HCT116 (cell line): ENCODE measurements at regions not wholly inside any gene's neighbourhood (a gene's known extent, or its start where the extent isn't known, plus 50 kb on each side); places are given as distances from the start of the nearest gene placed in this dataset.

Source experiments
- ATAC-seq: fragments of 200-7000 bp; cut with Tn5 transposase; 2 replicates; pipeline ENCODE4 v1.9.1; 2020; ENCODE audit warnings: mild to moderate bottlenecking, moderate library complexity
- BruUV-seq: library from RNA; stranded (reverse); fragments of 400-500 nt; replicated peaks from 2 replicates; lab custom pipeline; 2021; lab: Mats Ljungman, UMichigan
- CTCF ChIA-PET: fragments of 300-600 bp; sonication (Branson Sonifier 250); formaldehyde crosslinking; loops from one replicate; lab custom pipeline; 2021; ENCODE audit warnings: antibody characterized with exemption; lab: Charles Lee
- POLR2A ChIA-PET: fragments of 300-600, 350-600 bp; sonication (Branson Sonifier 250); formaldehyde crosslinking; loops from one replicate; lab custom pipeline; 2021; ENCODE audit warnings: antibody characterized with exemption; lab: Charles Lee
- RAD21 ChIA-PET, 2 experiments: fragments of 300-600 bp; sonication (Branson Sonifier 250); formaldehyde crosslinking; loops; one replicate each; lab custom pipeline; 2023; ENCODE audit warnings: low total read pairs in 2 of 2; ENCODE audit not compliant: uncharacterized antibody in 2 of 2, unreplicated experiment in 2 of 2, low non-redundant PET in 1 of 2; lab: Charles Lee
- DNase-seq: peaks from one replicate; pipeline ENCODE4 v3.0.0-alpha.2; 2010; ENCODE audit warnings: low read depth, low spot score
- H2AFZ ChIP-seq: fragments of 200-600 bp; shearing (Covaris generic), sonication (generic); 2 replicates; pipeline ENCODE4 v1.6.1; 2017; ENCODE audit warnings: low read depth, mixed run types, mixed read lengths, antibody characterized with exemption, low read length; ENCODE audit not compliant: poor library complexity, severe bottlenecking
- H3K27ac ChIP-seq: 2 replicates; pipeline ENCODE4 v1.5.1; 2012; ENCODE audit warnings: low read depth, low read length
- H3K27me3 ChIP-seq: fragments of 200-600 bp; sonication (generic); 2 replicates; pipeline ENCODE4 v1.6.1; 2016; ENCODE audit warnings: mixed run types, low read length, mixed read lengths; ENCODE audit not compliant: insufficient read depth
- H3K36me3 ChIP-seq, 2 experiments: fragments of 200-500 bp in 1 of 2; fragments of 200-600 bp in 1 of 2; sonication (Bioruptor generic) in 1 of 2; sonication (generic) in 1 of 2; 2 replicates each; pipeline versions ENCODE4 v1.5.1 to v1.6.1; 2014 to 2016; ENCODE audit warnings: low read length in 2 of 2, inconsistent platforms in 1 of 2, mixed read lengths in 1 of 2, mixed run types in 1 of 2; ENCODE audit not compliant: insufficient read depth in 2 of 2, control insufficient read depth in 1 of 2
- H3K4me1 ChIP-seq, 2 experiments: fragments of 200-600 bp in 1 of 2; sonication (generic) in 1 of 2; 2 replicates each; pipeline versions ENCODE4 v1.5.1 to v1.6.1; 2012 to 2017; ENCODE audit warnings: low read length in 2 of 2, inconsistent platforms in 1 of 2, mild to moderate bottlenecking in 1 of 2, mixed read lengths in 1 of 2, mixed run types in 1 of 2, moderate library complexity in 1 of 2; ENCODE audit not compliant: insufficient read depth in 2 of 2, control insufficient read depth in 1 of 2
- H3K4me2 ChIP-seq: fragments of 200-600 bp; sonication (generic); 2 replicates; pipeline ENCODE4 v1.6.1; 2017; ENCODE audit warnings: mixed run types, low read length, mixed read lengths
- H3K4me3 ChIP-seq, 2 experiments: fragments of 200-600 bp in 1 of 2; sonication (generic) in 1 of 2; replicated peaks in 1 of 2; 2 replicates each; pipeline ENCODE4 v1.5.1; 2011 to 2016; ENCODE audit warnings: low read length in 2 of 2, control low read depth in 1 of 2, low read depth in 1 of 2, mild to moderate bottlenecking in 1 of 2, mixed read lengths in 1 of 2, mixed run types in 1 of 2
- H3K79me2 ChIP-seq: fragments of 200-600 bp; sonication (generic); 2 replicates; pipeline ENCODE4 v1.6.1; 2017; ENCODE audit warnings: mild to moderate bottlenecking, mixed run types, low read length, moderate library complexity, mixed read lengths; ENCODE audit not compliant: insufficient read depth
- H3K9ac ChIP-seq: fragments of 200-600 bp; sonication (generic); 2 replicates; pipeline ENCODE4 v1.6.1; 2016; ENCODE audit warnings: low read length, mixed read lengths
- H3K9me2 ChIP-seq: fragments of 200-600 bp; sonication (generic), shearing (Covaris generic); 2 replicates; pipeline ENCODE4 v1.6.1; 2017; ENCODE audit warnings: mixed run types, mild to moderate bottlenecking, moderate library complexity; ENCODE audit not compliant: insufficient read depth
- H3K9me3 ChIP-seq, 2 experiments: fragments of 200-500 bp in 1 of 2; fragments of 200-600 bp in 1 of 2; sonication (Bioruptor generic) in 1 of 2; sonication (generic) in 1 of 2; 2 replicates each; pipeline ENCODE4 v1.6.1; 2014 to 2017; ENCODE audit warnings: low read length in 2 of 2, mixed read lengths in 2 of 2, inconsistent platforms in 1 of 2, low read depth in 1 of 2, mild to moderate bottlenecking in 1 of 2, mixed run types in 1 of 2, moderate library complexity in 1 of 2; ENCODE audit not compliant: control insufficient read depth in 1 of 2, insufficient read depth in 1 of 2
- H4K20me1 ChIP-seq: fragments of 200-600 bp; sonication (generic), shearing (Covaris generic); 2 replicates; pipeline ENCODE4 v1.6.1; 2017; ENCODE audit warnings: mixed run types, mild to moderate bottlenecking, moderate library complexity; ENCODE audit not compliant: insufficient read depth
- ATF3 ChIP-seq: IDR thresholded peaks from 2 replicates; pipeline ENCODE4 v1.6.1; 2012
- CBX3 ChIP-seq: IDR thresholded peaks from 2 replicates; pipeline ENCODE4 v1.6.1; 2012; ENCODE audit warnings: low read depth
- EGR1 ChIP-seq: IDR thresholded peaks from 2 replicates; pipeline ENCODE4 v1.6.1; 2012; ENCODE audit warnings: low read depth
- EZH2 ChIP-seq: fragments of 200-600 bp; sonication (generic); IDR thresholded peaks from 2 replicates; pipeline ENCODE4 v1.6.1; 2017; ENCODE audit warnings: antibody characterized with exemption, mixed run types
- RAD21 ChIP-seq: IDR thresholded peaks from 2 replicates; pipeline ENCODE4 v1.6.1; 2012; ENCODE audit warnings: low read depth, mild to moderate bottlenecking
- REST ChIP-seq: IDR thresholded peaks from 2 replicates; pipeline ENCODE4 v1.6.1; 2012; ENCODE audit warnings: low read depth
- TCF7L2 ChIP-seq: IDR thresholded peaks from 2 replicates; pipeline ENCODE4 v1.7.0; 2011; ENCODE audit warnings: borderline replicate concordance, inconsistent platforms; ENCODE audit not compliant: insufficient read depth, insufficient read length; ENCODE audit errors: extremely low read depth
- intact Hi-C: fragments of 100-400 bp; cut with micrococcal nuclease; formaldehyde crosslinking; loops from 2 replicates; pipeline ENCODE4 v1.10.0; 2022
- TF ChIP-seq, protein P1 (sequence below): IDR thresholded peaks from 2 replicates; pipeline ENCODE4 v1.6.1; 2012
- TF ChIP-seq, protein P2 (sequence below): IDR thresholded peaks from 2 replicates; pipeline ENCODE4 v1.6.1; 2011; ENCODE audit warnings: mild to moderate bottlenecking, low read length, moderate library complexity; ENCODE audit not compliant: insufficient replicate concordance; ENCODE audit errors: extremely low read depth

GRCh38 chr4:126725906-126726305 is 906.9 kb upstream of the INTU start:
- POLR2A ChIA-PET = no interaction called here
- Histone ChIP-seq H3K4me3 (no peak overlapping the region), H3K9me3 (no peaks in the 10 kb centered on the region), H3K9me2 (no peaks in the 10 kb centered on the region), H3K79me2 (no peaks in the 10 kb centered on the region), H3K4me2 (no peak overlapping the region), H3K36me3 (no peaks in the 10 kb centered on the region), H3K27ac (no peak overlapping the region), H3K9ac (no peak overlapping the region), H2AFZ (no peak overlapping the region), H4K20me1 (no peaks in the 10 kb centered on the region), H3K4me1 (no peaks in the 10 kb centered on the region), H3K27me3 (no peaks in the 10 kb centered on the region)
- TF ChIP-seq EZH2 (no peak), RAD21 (no peak), CBX3 (no peak), EGR1 (no peak), TCF7L2 (no peak), REST (no peak), ATF3 (no peak)
- TF ChIP-seq, protein P1, sequence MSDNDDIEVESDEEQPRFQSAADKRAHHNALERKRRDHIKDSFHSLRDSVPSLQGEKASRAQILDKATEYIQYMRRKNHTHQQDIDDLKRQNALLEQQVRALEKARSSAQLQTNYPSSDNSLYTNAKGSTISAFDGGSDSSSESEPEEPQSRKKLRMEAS = no peak
- TF ChIP-seq, protein P2, sequence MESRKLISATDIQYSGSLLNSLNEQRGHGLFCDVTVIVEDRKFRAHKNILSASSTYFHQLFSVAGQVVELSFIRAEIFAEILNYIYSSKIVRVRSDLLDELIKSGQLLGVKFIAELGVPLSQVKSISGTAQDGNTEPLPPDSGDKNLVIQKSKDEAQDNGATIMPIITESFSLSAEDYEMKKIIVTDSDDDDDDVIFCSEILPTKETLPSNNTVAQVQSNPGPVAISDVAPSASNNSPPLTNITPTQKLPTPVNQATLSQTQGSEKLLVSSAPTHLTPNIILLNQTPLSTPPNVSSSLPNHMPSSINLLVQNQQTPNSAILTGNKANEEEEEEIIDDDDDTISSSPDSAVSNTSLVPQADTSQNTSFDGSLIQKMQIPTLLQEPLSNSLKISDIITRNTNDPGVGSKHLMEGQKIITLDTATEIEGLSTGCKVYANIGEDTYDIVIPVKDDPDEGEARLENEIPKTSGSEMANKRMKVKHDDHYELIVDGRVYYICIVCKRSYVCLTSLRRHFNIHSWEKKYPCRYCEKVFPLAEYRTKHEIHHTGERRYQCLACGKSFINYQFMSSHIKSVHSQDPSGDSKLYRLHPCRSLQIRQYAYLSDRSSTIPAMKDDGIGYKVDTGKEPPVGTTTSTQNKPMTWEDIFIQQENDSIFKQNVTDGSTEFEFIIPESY = no peak
- BruUV-seq = no TSS peak
- RAD21 ChIA-PET = no interaction called here
- no peak for ATAC-seq
- DNase-seq = no peak
- CTCF ChIA-PET = no interaction called here
- intact Hi-C loops = no loop called here
